ENCODE measurements at regions not wholly inside any gene's neighbourhood (a gene's known extent, or its start where the extent isn't known, plus 50 kb on each side); places are given as distances from the start of the nearest gene placed in this dataset.
A peak's percentile ranks its signal among the peaks of the same experiment; 100 is the strongest.

GRCh38 chr5:57621624-57622023, 139.0 kb upstream of the ACTBL2 start:
- Mint-ChIP-seq H3K4me3 (no peak overlapping the region), H3K9me3 (no peaks in the 10 kb centered on the region)

GRCh38 chr5:57618767-57619381, 136.3 kb upstream of the ACTBL2 start:
- Mint-ChIP-seq H3K4me3 (no peak overlapping the region), H3K4me1 (no peaks in the 10 kb centered on the region), H3K9me3 (no peaks in the 10 kb centered on the region), H3K36me3 (ENCODE audit: low read depth) (no peaks in the 10 kb centered on the region), H3K27ac (no peak overlapping the region), H3K27me3 (peaks cover 50% of the 10 kb centered on the region)
- no peak for ATAC-seq (replicated peaks)

More at GRCh38 chr5:57621624-57622023, 139.0 kb upstream of the ACTBL2 start:
- Mint-ChIP-seq H3K27ac (no peak overlapping the region), H3K27me3 (peaks cover 39% of the 10 kb centered on the region), H3K36me3 (ENCODE audit: low read depth) (no peaks in the 10 kb centered on the region), H3K4me1 (no peaks in the 10 kb centered on the region)
- no peak for ATAC-seq (replicated peaks)

DNA sequence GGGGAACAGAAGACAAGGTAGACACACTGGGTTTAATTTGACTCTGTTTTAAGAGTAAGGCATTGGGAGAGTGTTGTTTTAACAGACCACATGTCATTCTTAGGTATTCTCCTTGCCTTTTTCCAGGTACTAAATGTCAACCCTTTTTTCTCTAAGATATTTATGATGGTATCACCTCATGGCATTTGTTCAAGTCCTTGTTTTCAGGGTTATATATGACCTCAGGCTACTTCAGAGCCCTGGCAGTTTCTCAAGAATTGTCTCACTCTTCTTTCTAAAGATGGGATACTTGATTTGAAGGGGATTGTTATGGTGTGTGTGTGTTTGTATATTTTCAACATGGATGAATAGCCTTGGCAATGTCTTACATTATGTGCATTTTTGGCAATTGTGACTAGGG, 131.1 kb upstream of the ACTBL2 start:
- H3K4me1 Mint-ChIP-seq = no peaks in the 10 kb centered on the region
- no peak overlapping the region for H3K27ac Mint-ChIP-seq
- peaks cover 31% of the 10 kb centered on the region for H3K27me3 Mint-ChIP-seq
- ATAC-seq (replicated peaks) = no peak
- no peak overlapping the region for H3K4me3 Mint-ChIP-seq
- no peaks in the 10 kb centered on the region for H3K9me3 Mint-ChIP-seq
- H3K36me3 Mint-ChIP-seq (ENCODE audit: low read depth) = no peaks in the 10 kb centered on the region

DNA sequence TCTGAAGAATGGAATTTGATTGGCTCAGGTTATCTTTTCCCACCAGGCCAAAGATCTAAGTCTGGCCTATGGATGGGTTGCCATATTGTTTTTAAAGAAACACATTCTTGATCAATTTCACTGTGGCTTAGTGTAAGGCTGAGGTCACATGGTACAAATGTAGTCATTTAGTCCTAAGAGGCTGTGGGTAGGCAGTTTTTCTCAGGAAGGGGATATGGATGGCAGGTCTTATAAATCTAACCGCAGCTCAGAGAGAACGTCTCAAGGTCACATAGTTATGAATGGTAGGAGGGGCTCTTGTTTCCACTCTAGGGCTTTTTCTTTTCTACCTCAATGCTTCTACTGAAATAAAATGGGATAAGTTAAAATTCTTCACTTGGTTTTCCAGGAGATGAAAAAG, 128.6 kb upstream of the ACTBL2 start:
- Mint-ChIP-seq H3K4me3 (no peak overlapping the region), H3K36me3 (ENCODE audit: low read depth) (no peaks in the 10 kb centered on the region), H3K27ac (no peak overlapping the region), H3K27me3 (peaks cover 38% of the 10 kb centered on the region), H3K9me3 (no peaks in the 10 kb centered on the region), H3K4me1 (no peaks in the 10 kb centered on the region)
- no peak for ATAC-seq (replicated peaks)

GRCh38 chr5:57608542-57608941, 125.9 kb upstream of the ACTBL2 start:
- Mint-ChIP-seq H3K27ac (no peak overlapping the region), H3K9me3 (no peaks in the 10 kb centered on the region), H3K4me3 (no peak overlapping the region), H3K4me1 (no peaks in the 10 kb centered on the region), H3K27me3 (peaks cover 33% of the 10 kb centered on the region), H3K36me3 (ENCODE audit: low read depth) (no peaks in the 10 kb centered on the region)
- ATAC-seq (replicated peaks) = no peak

- Mint-ChIP-seq H3K27ac (no peak overlapping the region), H3K36me3 (ENCODE audit: low read depth) (no peaks in the 10 kb centered on the region), H3K4me3 (no peak overlapping the region), H3K9me3 (no peaks in the 10 kb centered on the region), H3K27me3 (peaks cover 41% of the 10 kb centered on the region), H3K4me1 (peaks cover 6% of the 10 kb centered on the region)
- ATAC-seq (replicated peaks) = no peak
Observed at GRCh38 chr5:57601996-57602395, 119.4 kb upstream of the ACTBL2 start.

GRCh38 chr5:57600321-57600720, 117.7 kb upstream of the ACTBL2 start:
- H3K27me3 Mint-ChIP-seq = peaks cover 40% of the 10 kb centered on the region
- ATAC-seq (replicated peaks) = peak; percentile 40
- H3K36me3 Mint-ChIP-seq (ENCODE audit: low read depth) = no peaks in the 10 kb centered on the region
- H3K4me1 Mint-ChIP-seq = peaks cover 6% of the 10 kb centered on the region
- no peak overlapping the region for H3K4me3 Mint-ChIP-seq
- H3K27ac Mint-ChIP-seq = no peak overlapping the region
- no peaks in the 10 kb centered on the region for H3K9me3 Mint-ChIP-seq

GRCh38 chr5:57598756-57599155, 116.1 kb upstream of the ACTBL2 start:
- no peak overlapping the region for H3K27ac Mint-ChIP-seq
- peak; percentile 93 for ATAC-seq (replicated peaks)

GRCh38 chr5:57598097-57598496, 115.5 kb upstream of the ACTBL2 start:
- Mint-ChIP-seq H3K4me3 (no peak overlapping the region), H3K9me3 (no peaks in the 10 kb centered on the region), H3K4me1 (peaks cover 6% of the 10 kb centered on the region), H3K27me3 (peaks cover 33% of the 10 kb centered on the region), H3K36me3 (ENCODE audit: low read depth) (no peaks in the 10 kb centered on the region), H3K27ac (no peak overlapping the region)
- ATAC-seq (replicated peaks) = no peak

More at GRCh38 chr5:57598756-57599155, 116.1 kb upstream of the ACTBL2 start:
- H3K9me3 Mint-ChIP-seq = no peaks in the 10 kb centered on the region
- peaks cover 36% of the 10 kb centered on the region for H3K27me3 Mint-ChIP-seq
- no peaks in the 10 kb centered on the region for H3K36me3 Mint-ChIP-seq (ENCODE audit: low read depth)
- no peak overlapping the region for H3K4me3 Mint-ChIP-seq
- H3K4me1 Mint-ChIP-seq = peaks cover 6% of the 10 kb centered on the region

- Mint-ChIP-seq H3K27ac (no peak overlapping the region), H3K9me3 (no peaks in the 10 kb centered on the region), H3K4me3 (no peak overlapping the region), H3K36me3 (ENCODE audit: low read depth) (no peaks in the 10 kb centered on the region), H3K27me3 (peaks cover 25% of the 10 kb centered on the region), H3K4me1 (peaks cover 6% of the 10 kb centered on the region)
- ATAC-seq (replicated peaks) = no peak
Observed at GRCh38 chr5:57595523-57595991, 112.9 kb upstream of the ACTBL2 start.

GRCh38 chr5:57594436-57594835, 111.8 kb upstream of the ACTBL2 start:
- Mint-ChIP-seq H3K4me1 (peaks cover 6% of the 10 kb centered on the region), H3K9me3 (no peaks in the 10 kb centered on the region), H3K4me3 (no peak overlapping the region), H3K36me3 (ENCODE audit: low read depth) (no peaks in the 10 kb centered on the region), H3K27ac (no peak overlapping the region), H3K27me3 (peaks cover 18% of the 10 kb centered on the region)
- no peak for ATAC-seq (replicated peaks)

- Mint-ChIP-seq H3K27ac (no peak overlapping the region), H3K4me1 (no peaks in the 10 kb centered on the region), H3K9me3 (no peaks in the 10 kb centered on the region), H3K36me3 (ENCODE audit: low read depth) (no peaks in the 10 kb centered on the region), H3K4me3 (no peak overlapping the region), H3K27me3 (peaks cover 11% of the 10 kb centered on the region)
- ATAC-seq (replicated peaks) = no peak
Observed at GRCh38 chr5:57592236-57592635, 109.6 kb upstream of the ACTBL2 start.

- Mint-ChIP-seq H3K4me1 (no peaks in the 10 kb centered on the region), H3K4me3 (no peak overlapping the region), H3K27ac (no peak overlapping the region), H3K27me3 (peaks cover 11% of the 10 kb centered on the region), H3K9me3 (peaks cover 3% of the 10 kb centered on the region), H3K36me3 (ENCODE audit: low read depth) (no peaks in the 10 kb centered on the region)
- no peak for ATAC-seq (replicated peaks)
Observed at GRCh38 chr5:57586649-57587048, 104.0 kb upstream of the ACTBL2 start.

GRCh38 chr5:57582578-57583070, 100.0 kb upstream of the ACTBL2 start:
- peaks cover 3% of the 10 kb centered on the region for H3K9me3 Mint-ChIP-seq
- H3K27ac Mint-ChIP-seq = no peak overlapping the region
- no peaks in the 10 kb centered on the region for H3K36me3 Mint-ChIP-seq (ENCODE audit: low read depth)
- no peak for ATAC-seq (replicated peaks)
- no peaks in the 10 kb centered on the region for H3K4me1 Mint-ChIP-seq
- no peak overlapping the region for H3K4me3 Mint-ChIP-seq
- peaks cover 15% of the 10 kb centered on the region for H3K27me3 Mint-ChIP-seq

- Mint-ChIP-seq H3K4me1 (no peaks in the 10 kb centered on the region), H3K27ac (no peak overlapping the region), H3K9me3 (peaks cover 3% of the 10 kb centered on the region), H3K4me3 (no peak overlapping the region), H3K36me3 (ENCODE audit: low read depth) (no peaks in the 10 kb centered on the region), H3K27me3 (peaks cover 15% of the 10 kb centered on the region)
- no peak for ATAC-seq (replicated peaks)
Observed at GRCh38 chr5:57581772-57582171, 99.2 kb upstream of the ACTBL2 start.
